H1 (cell line): ENCODE measurements at regions not wholly inside any gene's neighbourhood (a gene's known extent, or its start where the extent isn't known, plus 50 kb on each side); places are given as distances from the start of the nearest gene placed in this dataset.

Experiments used
- CTCF ChIA-PET: fragments of 300-600 bp; sonication (Branson Sonifier 250); formaldehyde crosslinking; loops from one replicate; lab custom pipeline; 2021; ENCODE audit not compliant: partially characterized antibody; lab: Charles Lee
- POLR2A ChIA-PET: fragments of 300-600 bp; sonication (Branson Sonifier 250); formaldehyde crosslinking; loops from one replicate; lab custom pipeline; 2021; ENCODE audit warnings: inconsistent platforms; ENCODE audit not compliant: partially characterized antibody; lab: Charles Lee
- DNase-seq, 2 experiments: peaks; one replicate each; pipeline versions ENCODE4 v3.0.0 to v3.0.0-alpha.2; 2010 to 2022; ENCODE audit warnings: low spot score in 2 of 2, low read depth in 1 of 2, mixed read lengths in 1 of 2
- FAIRE-seq: peaks from 2 replicates; lab custom pipeline; 2011; peaks lifted over from hg19 to GRCh38; lab: Jason Lieb, UNC
- H2AFZ ChIP-seq: 2 replicates; pipeline ENCODE4 v1.8.1; 2012; ENCODE audit warnings: low read length, inconsistent platforms
- H2AK5ac ChIP-seq: 2 replicates; pipeline ENCODE4 v1.6.1; 2013; ENCODE audit warnings: low read depth, low read length
- H2BK120ac ChIP-seq: replicated peaks from 2 replicates; pipeline ENCODE3; 2013; ENCODE audit warnings: low read depth, low read length, inconsistent platforms
- H2BK12ac ChIP-seq: 2 replicates; pipeline ENCODE4 v1.6.1; 2013; ENCODE audit warnings: low read depth, low read length
- H2BK15ac ChIP-seq: 2 replicates; pipeline ENCODE4 v1.6.1; 2013; ENCODE audit warnings: low read length
- H2BK20ac ChIP-seq: 2 replicates; pipeline ENCODE4 v1.6.1; 2013; ENCODE audit warnings: low read length
- H2BK5ac ChIP-seq: 2 replicates; pipeline ENCODE4 v1.6.1; 2013; ENCODE audit warnings: low read depth, low read length
- H3K14ac ChIP-seq: 2 replicates; pipeline ENCODE4 v1.6.1; 2013; ENCODE audit warnings: inconsistent platforms; ENCODE audit not compliant: insufficient read length
- H3K18ac ChIP-seq: 2 replicates; pipeline ENCODE4 v1.6.1; 2013; ENCODE audit warnings: low read length; ENCODE audit errors: extremely low read depth
- H3K23ac ChIP-seq: 2 replicates; pipeline ENCODE4 v1.6.1; 2013; ENCODE audit warnings: inconsistent platforms; ENCODE audit not compliant: insufficient read length
- H3K23me2 ChIP-seq: 2 replicates; pipeline ENCODE4 v1.6.1; 2013; ENCODE audit warnings: low read depth, low read length
- H3K27ac ChIP-seq: 2 replicates; pipeline ENCODE4 v1.6.1; 2011; ENCODE audit warnings: low read depth, low read length, inconsistent platforms
- H3K27me3 ChIP-seq, 4 experiments: replicated peaks in 1 of 4; 1 replicate in 1 of 4; 2 replicates in 3 of 4; pipeline versions ENCODE4 v1.6.1 to v1.8.1; 2011 to 2013; ENCODE audit warnings: low read length in 3 of 4, mild to moderate bottlenecking in 3 of 4, inconsistent platforms in 2 of 4, mixed read lengths in 2 of 4, moderate library complexity in 1 of 4; ENCODE audit not compliant: control insufficient read depth in 3 of 4, insufficient read depth in 3 of 4; ENCODE audit errors: extremely low read depth in 1 of 4
- H3K36me3 ChIP-seq, 4 experiments: 2 replicates each; pipeline versions ENCODE4 v1.6.1 to v1.8.1; 2011 to 2013; ENCODE audit warnings: mild to moderate bottlenecking in 4 of 4, low read length in 3 of 4, moderate library complexity in 2 of 4, control low read depth in 1 of 4, inconsistent platforms in 1 of 4; ENCODE audit not compliant: insufficient read depth in 4 of 4, control insufficient read depth in 2 of 4
- H3K4ac ChIP-seq: replicated peaks from 2 replicates; pipeline ENCODE3; 2013; ENCODE audit warnings: low read length, low read depth, mixed read lengths, inconsistent platforms; ENCODE audit not compliant: insufficient read length
- H3K4me1 ChIP-seq, 4 experiments: replicated peaks in 1 of 4; 1 replicate in 1 of 4; 2 replicates in 3 of 4; pipeline versions ENCODE4 v1.6.1 to v1.8.1; 2011 to 2013; ENCODE audit warnings: low read length in 3 of 4, inconsistent platforms in 2 of 4, mixed read lengths in 1 of 4; ENCODE audit not compliant: insufficient read depth in 4 of 4, control insufficient read depth in 3 of 4
- H3K4me2 ChIP-seq, 2 experiments: 2 replicates each; pipeline versions ENCODE4 v1.6.1 to v1.8.1; 2011 to 2013; ENCODE audit warnings: low read depth in 2 of 2, low read length in 2 of 2, control low read depth in 1 of 2, inconsistent platforms in 1 of 2, mild to moderate bottlenecking in 1 of 2; ENCODE audit not compliant: insufficient read depth in 1 of 2
- H3K4me3 ChIP-seq, 4 experiments: fragments of 200-600, 300-600 bp in 1 of 4; sonication (generic), shearing (Covaris generic), sonication (Bioruptor Twin) in 1 of 4; 2 replicates each; pipeline versions ENCODE4 v1.5.1 to v1.8.1; 2011 to 2016; ENCODE audit warnings: low read length in 4 of 4, low read depth in 3 of 4, control low read depth in 2 of 4, inconsistent platforms in 2 of 4, mild to moderate bottlenecking in 2 of 4, mixed read lengths in 1 of 4, moderate library complexity in 1 of 4; ENCODE audit not compliant: insufficient read depth in 2 of 4; ENCODE audit errors: extremely low read depth in 1 of 4
- H3K56ac ChIP-seq: replicated peaks from 2 replicates; pipeline ENCODE3; 2013; ENCODE audit warnings: low read depth, mild to moderate bottlenecking, mixed read lengths, low read length, inconsistent platforms; ENCODE audit not compliant: insufficient read length
- H3K79me1 ChIP-seq: 2 replicates; pipeline ENCODE4 v1.6.1; 2013; ENCODE audit warnings: low read depth, low read length, control low read depth
- H3K79me2 ChIP-seq, 2 experiments: 2 replicates each; pipeline versions ENCODE4 v1.6.1 to v1.8.1; 2012 to 2013; ENCODE audit warnings: low read length in 2 of 2, mild to moderate bottlenecking in 2 of 2, inconsistent platforms in 1 of 2; ENCODE audit not compliant: insufficient read depth in 2 of 2, control insufficient read depth in 1 of 2
- H3K9ac ChIP-seq, 4 experiments: replicated peaks in 1 of 4; 1 replicate in 1 of 4; 2 replicates in 3 of 4; pipeline versions ENCODE4 v1.6.1 to v1.8.1; 2011 to 2013; ENCODE audit warnings: low read depth in 3 of 4, low read length in 3 of 4, control low read depth in 2 of 4, mild to moderate bottlenecking in 2 of 4, moderate library complexity in 2 of 4, inconsistent platforms in 1 of 4; ENCODE audit errors: extremely low read depth in 1 of 4
- H3K9me3 ChIP-seq, 2 experiments: 2 replicates each; pipeline versions ENCODE4 v1.6.1 to v1.8.1; 2012 to 2013; ENCODE audit warnings: mild to moderate bottlenecking in 2 of 2, moderate library complexity in 2 of 2, control low read depth in 1 of 2, inconsistent platforms in 1 of 2, low read depth in 1 of 2, low read length in 1 of 2, mixed read lengths in 1 of 2; ENCODE audit not compliant: insufficient read depth in 2 of 2
- H4K20me1 ChIP-seq, 2 experiments: replicated peaks in 1 of 2; 2 replicates each; pipeline versions ENCODE3 to v1.8.1; 2011 to 2013; ENCODE audit warnings: inconsistent platforms in 2 of 2, low read length in 2 of 2, mild to moderate bottlenecking in 1 of 2; ENCODE audit not compliant: insufficient read depth in 2 of 2, control insufficient read depth in 1 of 2
- H4K5ac ChIP-seq: 2 replicates; pipeline ENCODE4 v1.6.1; 2013; ENCODE audit warnings: low read length, low read depth, mixed read lengths, inconsistent platforms; ENCODE audit not compliant: insufficient read length
- H4K8ac ChIP-seq: 2 replicates; pipeline ENCODE4 v1.8.0; 2013; ENCODE audit warnings: mild to moderate bottlenecking, moderate library complexity, low read length, inconsistent platforms; ENCODE audit not compliant: insufficient read depth; ENCODE audit errors: extremely low read depth
- H4K91ac ChIP-seq: replicated peaks from 2 replicates; pipeline ENCODE3; 2013; ENCODE audit warnings: low read length, mixed read lengths, inconsistent platforms; ENCODE audit not compliant: insufficient read length
- ATF3 ChIP-seq: IDR thresholded peaks from 2 replicates; pipeline ENCODE4 v1.6.1; 2011; ENCODE audit warnings: low read depth, mild to moderate bottlenecking, low read length; ENCODE audit not compliant: insufficient read depth
- BACH1 ChIP-seq: IDR thresholded peaks from 2 replicates; pipeline ENCODE4 v1.6.1; 2012; ENCODE audit warnings: low read length, improper control_type of control experiment
- CBX8 ChIP-seq: fragments of 300-800, 300-1000 bp; sonication (generic); IDR thresholded peaks from 2 replicates; pipeline ENCODE4 v1.7.1; 2016; ENCODE audit warnings: low read depth, low read length, borderline replicate concordance
- CHD2 ChIP-seq: IDR thresholded peaks from 2 replicates; pipeline ENCODE4 v1.6.1; 2012; ENCODE audit warnings: low read length, improper control_type of control experiment
- EP300 ChIP-seq, 2 experiments: IDR thresholded peaks; 1 replicate in 1 of 2; 2 replicates in 1 of 2; pipeline ENCODE4 v1.6.1; 2011 to 2012; ENCODE audit warnings: low read depth in 2 of 2, low read length in 2 of 2, mild to moderate bottlenecking in 2 of 2, borderline replicate concordance in 1 of 2, inconsistent platforms in 1 of 2, moderate library complexity in 1 of 2
- GABPA ChIP-seq: IDR thresholded peaks from 2 replicates; pipeline ENCODE4 v1.6.1; 2011; ENCODE audit warnings: mild to moderate bottlenecking, low read length, moderate library complexity, borderline replicate concordance; ENCODE audit not compliant: insufficient read depth
- JUN ChIP-seq: IDR thresholded peaks from 2 replicates; pipeline ENCODE4 v1.6.1; 2011; ENCODE audit warnings: low read depth, mild to moderate bottlenecking, improper control_type of control experiment, low read length
- NANOG ChIP-seq: IDR thresholded peaks from 2 replicates; pipeline ENCODE4 v1.6.1; 2011; ENCODE audit warnings: low read length, low read depth, mild to moderate bottlenecking, inconsistent platforms; ENCODE audit not compliant: insufficient read depth, poor library complexity, severe bottlenecking
- RBBP5 ChIP-seq: IDR thresholded peaks from 2 replicates; pipeline ENCODE4 v1.7.1; 2012; ENCODE audit warnings: low read depth, mild to moderate bottlenecking, inconsistent platforms, low read length, moderate library complexity, borderline replicate concordance
- SIRT6 ChIP-seq: IDR thresholded peaks from one replicate; pipeline ENCODE4 v1.7.1; 2012; ENCODE audit warnings: low read length, inconsistent platforms
- SP2 ChIP-seq: IDR thresholded peaks from 2 replicates; pipeline ENCODE4 v1.6.1; 2012; ENCODE audit warnings: mild to moderate bottlenecking, low read length, inconsistent platforms
- TEAD4 ChIP-seq: IDR thresholded peaks from 2 replicates; pipeline ENCODE4 v1.6.1; 2012; ENCODE audit warnings: low read depth, low read length, inconsistent platforms, mixed read lengths
- WGBS, 2 experiments: shearing (Covaris generic) in 1 of 2; methylation state at CpG; one replicate each; pipeline versions ENCODE4 v1.1.6 to v1.1.7; 2013 to 2015; ENCODE audit warnings: low lambda C conversion rate in 2 of 2, mixed read lengths in 2 of 2, inconsistent platforms in 1 of 2, low coverage in 1 of 2, missing lambda C conversion rate in 1 of 2; ENCODE audit not compliant: insufficient replicate concordance in 2 of 2, insufficient coverage in 1 of 2, insufficient read length in 1 of 2; ENCODE audit errors: extremely low coverage in 1 of 2, missing lambda C conversion rate in 1 of 2; 5-methylcytosine and 5-hydroxymethylcytosine counted together
- TF ChIP-seq, protein P1 (sequence below): IDR thresholded peaks from 2 replicates; pipeline ENCODE4 v1.6.1; 2012; ENCODE audit warnings: low read length, inconsistent platforms

DNA sequence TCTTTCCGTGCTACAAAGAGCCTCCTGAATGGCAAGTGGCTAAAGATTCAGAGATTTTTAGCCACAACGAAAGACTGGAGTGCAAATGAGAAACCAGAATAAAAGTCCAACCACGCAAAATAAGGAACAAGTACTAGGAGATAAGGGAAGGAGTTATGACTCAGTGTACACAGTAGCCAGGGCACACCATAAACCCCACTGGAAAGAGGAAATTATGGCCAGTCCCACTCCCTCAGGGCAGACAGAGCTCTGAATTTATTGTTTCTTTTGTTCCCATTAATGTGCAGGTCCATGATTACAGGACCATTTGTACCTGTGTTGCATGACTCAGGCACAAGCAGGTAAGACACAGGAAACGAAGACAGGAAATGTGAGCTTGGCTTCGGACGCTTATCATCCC, 150.3 kb upstream of the PREP start:
- no peaks in the 10 kb centered on the region for H3K9me3 ChIP-seq
- H3K4me3 ChIP-seq, result no peak overlapping the region
- no peak overlapping the region for H2BK5ac ChIP-seq
- H3K79me1 ChIP-seq, result no peaks in the 10 kb centered on the region
- H2AFZ ChIP-seq, result 0 out of 2 replicates have a peak overlapping the region, but pooled peaks have one; percentile 28
- no peak overlapping the region for H3K56ac ChIP-seq
- no peak overlapping the region for H2BK120ac ChIP-seq
- H4K91ac ChIP-seq, result no peak overlapping the region
- H3K9ac ChIP-seq, result no peak overlapping the region
- no peak overlapping the region for H3K23ac ChIP-seq
- no peak overlapping the region for H4K5ac ChIP-seq
- WGBS, 2 experiments, result 93% methylated on average over 6 of the region's 6 CpGs; no CpG with 5 or more reads in 1 of the 2 experiments
- H3K27ac ChIP-seq, result no peak overlapping the region
- no peaks in the 10 kb centered on the region for H3K36me3 ChIP-seq
- no peak overlapping the region for H3K4me2 ChIP-seq
- H3K4me1 ChIP-seq, result no peaks in the 10 kb centered on the region
- H3K27me3 ChIP-seq, result no peaks in the 10 kb centered on the region
- POLR2A ChIA-PET, result no interaction called here
- no peak overlapping the region for H3K14ac ChIP-seq
- no peak overlapping the region for H3K18ac ChIP-seq
- FAIRE-seq, result no peak
- DNase-seq, result no peak
- H2AK5ac ChIP-seq, result no peak overlapping the region
- no peak overlapping the region for H3K4ac ChIP-seq
- H3K23me2 ChIP-seq, result no peaks in the 10 kb centered on the region
- H4K8ac ChIP-seq, result no peak overlapping the region
- no peak overlapping the region for H2BK15ac ChIP-seq
- no peaks in the 10 kb centered on the region for H4K20me1 ChIP-seq
- no peak overlapping the region for H2BK20ac ChIP-seq
- H3K79me2 ChIP-seq, result no peaks in the 10 kb centered on the region
- no peak overlapping the region for H2BK12ac ChIP-seq
- CTCF ChIA-PET, result interaction anchor here (0.6 kb wide), 1 partner anchor 139 kb away, joined by 3 read pairs; no protein-coding TSS in a partner anchor
- no peak for TF ChIP-seq JUN
- no peak for TF ChIP-seq NANOG
- TF ChIP-seq, protein P1, sequence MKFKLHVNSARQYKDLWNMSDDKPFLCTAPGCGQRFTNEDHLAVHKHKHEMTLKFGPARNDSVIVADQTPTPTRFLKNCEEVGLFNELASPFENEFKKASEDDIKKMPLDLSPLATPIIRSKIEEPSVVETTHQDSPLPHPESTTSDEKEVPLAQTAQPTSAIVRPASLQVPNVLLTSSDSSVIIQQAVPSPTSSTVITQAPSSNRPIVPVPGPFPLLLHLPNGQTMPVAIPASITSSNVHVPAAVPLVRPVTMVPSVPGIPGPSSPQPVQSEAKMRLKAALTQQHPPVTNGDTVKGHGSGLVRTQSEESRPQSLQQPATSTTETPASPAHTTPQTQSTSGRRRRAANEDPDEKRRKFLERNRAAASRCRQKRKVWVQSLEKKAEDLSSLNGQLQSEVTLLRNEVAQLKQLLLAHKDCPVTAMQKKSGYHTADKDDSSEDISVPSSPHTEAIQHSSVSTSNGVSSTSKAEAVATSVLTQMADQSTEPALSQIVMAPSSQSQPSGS, result no peak
- no peak for TF ChIP-seq RBBP5
- TF ChIP-seq CBX8, result no peak
- no peak for TF ChIP-seq TEAD4
- TF ChIP-seq ATF3, result no peak
- TF ChIP-seq CHD2, result no peak
- no peak for TF ChIP-seq EP300 (IDR thresholded peaks at IDR 0.05; ENCODE audit: borderline replicate concordance in 1 of 2, low read depth in 2 of 2, low read length in 2 of 2)
- no peak for TF ChIP-seq SP2
- TF ChIP-seq GABPA, result no peak
- TF ChIP-seq BACH1, result no peak
- TF ChIP-seq SIRT6, result no peak
